Panc1 (cell line): ENCODE measurements at regions not wholly inside any gene's neighbourhood (a gene's known extent, or its start where the extent isn't known, plus 50 kb on each side); places are given as distances from the start of the nearest gene placed in this dataset.

Source experiments
- ATAC-seq: fragments of 200-7000 bp; cut with Tn5 transposase; 2 replicates; pipeline ENCODE4 v1.9.1; 2020; ENCODE audit warnings: mild to moderate bottlenecking, moderate library complexity
- BruUV-seq: library from RNA; stranded (reverse); fragments of 400-500 nt; replicated peaks from 2 replicates; lab custom pipeline; 2021; lab: Mats Ljungman, UMichigan
- CTCF ChIA-PET: fragments of 300-600 bp; sonication (Branson Sonifier 250); formaldehyde crosslinking; loops from one replicate; lab custom pipeline; 2022; ENCODE audit warnings: antibody characterized with exemption; lab: Charles Lee
- POLR2A ChIA-PET: fragments of 300-600 bp; sonication (Branson Sonifier 250); formaldehyde crosslinking; loops from one replicate; lab custom pipeline; 2022; ENCODE audit warnings: antibody characterized with exemption; lab: Charles Lee
- DNase-seq: peaks from one replicate; pipeline ENCODE4 v3.0.0-alpha.2; 2010; ENCODE audit warnings: low read depth, low spot score
- H3K27ac ChIP-seq: 2 replicates; pipeline ENCODE4 v1.5.1; 2011; ENCODE audit warnings: mild to moderate bottlenecking, low read length, inconsistent platforms
- H3K27me3 ChIP-seq: fragments of 200-500 bp; sonication (Bioruptor generic); 2 replicates; pipeline ENCODE4 v1.6.0; 2014; ENCODE audit warnings: low read length, inconsistent platforms; ENCODE audit not compliant: control insufficient read depth, insufficient read depth
- H3K36me3 ChIP-seq: fragments of 200-500 bp; sonication (Bioruptor generic); 2 replicates; pipeline ENCODE4 v1.5.1; 2014; ENCODE audit warnings: inconsistent platforms, mild to moderate bottlenecking, low read length, moderate library complexity; ENCODE audit not compliant: control insufficient read depth, insufficient read depth
- H3K4me1 ChIP-seq: 2 replicates; pipeline ENCODE4 v1.5.1; 2011; ENCODE audit warnings: inconsistent platforms, mild to moderate bottlenecking, low read length, moderate library complexity; ENCODE audit not compliant: control insufficient read depth, insufficient read depth
- H3K4me3 ChIP-seq, 2 experiments: 2 replicates each; pipeline ENCODE4 v1.5.1; 2011 to 2012; ENCODE audit warnings: low read depth in 2 of 2, low read length in 2 of 2, mild to moderate bottlenecking in 2 of 2, inconsistent platforms in 1 of 2, moderate library complexity in 1 of 2
- H3K9me3 ChIP-seq: fragments of 200-500 bp; sonication (Bioruptor generic); 2 replicates; pipeline ENCODE4 v1.5.1; 2014; ENCODE audit warnings: low read depth, mild to moderate bottlenecking, inconsistent platforms, low read length, moderate library complexity; ENCODE audit not compliant: control insufficient read depth, insufficient read depth
- CTCF ChIP-seq: fragments of 450-650 bp; IDR thresholded peaks from 2 replicates; pipeline ENCODE4 v1.5.1; 2017; ENCODE audit warnings: mild to moderate bottlenecking
- POLR2AphosphoS5 ChIP-seq: IDR thresholded peaks from 2 replicates; pipeline ENCODE4 v1.6.1; 2012; ENCODE audit warnings: mild to moderate bottlenecking, low read depth, low read length, moderate library complexity
- REST ChIP-seq, 2 experiments: IDR thresholded peaks; 2 replicates each; pipeline ENCODE4 v1.6.1; 2011 to 2012; ENCODE audit warnings: low read depth in 2 of 2, control low read depth in 1 of 2, low read length in 1 of 2, mild to moderate bottlenecking in 1 of 2, moderate library complexity in 1 of 2; ENCODE audit not compliant: insufficient read depth in 1 of 2
- SIN3A ChIP-seq: IDR thresholded peaks from 2 replicates; pipeline ENCODE4 v1.6.1; 2012; ENCODE audit warnings: low read depth, mild to moderate bottlenecking, low read length, moderate library complexity, borderline replicate concordance; ENCODE audit not compliant: insufficient read depth
- TCF7L2 ChIP-seq: IDR thresholded peaks from 2 replicates; pipeline ENCODE4 v1.6.1; 2011; ENCODE audit warnings: mild to moderate bottlenecking, low read depth, low read length, inconsistent platforms
- in situ Hi-C: cut with HindIII; loops from 2 replicates; pipeline ENCODE4 v1.10.0; 2016; ENCODE audit warnings: low sequenced_read_pairs, low pct_unique_long_range_greater_than_20kb
- intact Hi-C: fragments of 100-400 bp; cut with micrococcal nuclease; formaldehyde crosslinking; loops from one replicate; pipeline ENCODE4 v1.10.0; 2022; ENCODE audit not compliant: unreplicated experiment

DNA sequence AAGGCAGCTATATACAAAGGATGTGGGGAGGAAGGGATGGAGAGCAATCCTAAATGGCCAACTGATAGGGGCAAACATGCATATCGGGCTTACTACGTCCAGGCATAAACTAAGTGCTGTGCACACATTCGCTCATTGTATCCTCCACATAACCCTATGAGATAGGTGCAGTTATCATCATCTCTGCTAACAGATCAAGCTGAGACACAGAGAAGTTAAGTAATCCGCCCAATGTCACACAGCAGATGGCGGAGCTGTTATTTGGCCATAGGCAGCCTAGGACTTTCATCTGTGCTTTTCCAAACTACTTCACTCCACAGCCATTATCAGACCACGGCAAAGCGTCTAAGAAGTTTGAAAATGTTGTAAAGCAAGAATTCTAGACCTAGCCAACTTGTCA lies 197.5 kb downstream of the RGS3 start:
- Histone ChIP-seq H3K9me3 (no peaks in the 10 kb centered on the region), H3K4me1 (no peaks in the 10 kb centered on the region), H3K27me3 (no peaks in the 10 kb centered on the region), H3K4me3 (no peak overlapping the region), H3K36me3 (no peaks in the 10 kb centered on the region), H3K27ac (no peak overlapping the region)
- ATAC-seq (no peak), DNase-seq (no peak)
- ChIA-PET CTCF (no interaction called here), POLR2A (no interaction called here)
- in situ Hi-C loops (no loop called here), intact Hi-C loops (no loop called here)
- no TSS peak for BruUV-seq
- no peak for TF ChIP-seq POLR2AphosphoS5
- TF ChIP-seq SIN3A, result no peak
- TF ChIP-seq REST (IDR thresholded peaks at IDR 0.05; ENCODE audit: insufficient read depth in 1 of 2, low read depth in 2 of 2, low read length in 1 of 2), result no peak
- no peak for TF ChIP-seq TCF7L2
- no peak for TF ChIP-seq CTCF

DNA sequence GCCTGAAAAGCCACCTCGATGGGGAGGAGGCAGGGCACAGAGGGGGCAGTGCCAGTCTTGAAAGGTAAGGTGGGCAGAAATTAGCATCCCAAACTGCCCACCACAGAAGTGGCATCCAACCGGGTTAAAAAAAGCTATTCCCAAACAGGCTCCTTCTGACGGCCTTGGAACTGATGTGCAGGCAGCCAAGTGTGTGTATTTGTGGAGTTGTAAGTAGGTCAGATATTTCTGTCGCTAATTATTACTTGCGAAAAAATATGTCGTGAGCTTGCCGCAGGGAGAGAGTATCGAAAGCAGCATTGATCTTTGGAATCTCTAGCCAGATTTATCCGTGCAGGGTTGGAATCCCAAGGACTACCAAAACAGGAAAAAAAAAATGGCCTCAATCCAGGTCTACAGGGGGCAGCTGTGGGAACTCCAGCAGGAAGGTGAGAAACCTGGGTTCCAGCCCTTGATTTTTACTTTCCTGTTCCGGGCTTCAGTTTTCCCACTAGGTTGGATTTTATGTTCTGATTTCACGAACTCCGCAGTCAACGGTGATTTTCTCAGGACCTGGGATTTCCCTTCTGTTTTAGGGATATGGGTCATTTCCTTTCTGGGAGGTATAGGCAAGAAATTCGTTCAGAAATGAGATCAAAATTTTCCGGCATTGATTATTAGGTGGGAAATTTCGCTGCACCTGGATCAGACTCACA lies 200.8 kb downstream of the RGS3 start:
- ATAC-seq (no peak), DNase-seq (no peak)
- ChIA-PET POLR2A (no interaction called here), CTCF (no interaction called here)
- no peaks in the 10 kb centered on the region for H3K4me1 ChIP-seq
- H3K27ac ChIP-seq, result no peak overlapping the region
- intact Hi-C loops (no loop called here), in situ Hi-C loops (no loop called here)
- H3K4me3 ChIP-seq, result no peak overlapping the region
- no peak for TF ChIP-seq REST (IDR thresholded peaks at IDR 0.05; ENCODE audit: insufficient read depth in 1 of 2, low read depth in 2 of 2, low read length in 1 of 2)
- TF ChIP-seq TCF7L2, result no peak
- no peak for TF ChIP-seq CTCF
- no peak for TF ChIP-seq POLR2AphosphoS5
- TF ChIP-seq SIN3A, result no peak
- no peaks in the 10 kb centered on the region for H3K27me3 ChIP-seq
- H3K9me3 ChIP-seq, result no peaks in the 10 kb centered on the region
- BruUV-seq, result no TSS peak
- H3K36me3 ChIP-seq, result no peaks in the 10 kb centered on the region
